GM18519 (cell line): ENCODE measurements at regions not wholly inside any gene's neighbourhood (a gene's known extent, or its start where the extent isn't known, plus 50 kb on each side); places are given as distances from the start of the nearest gene placed in this dataset.
"Not testable (repeated sequence)": the region's sequence is repeated elsewhere in the genome, so short reads cannot be mapped to it uniquely, and the experiment has no call there.

Experiments
- ATAC-seq: cut with Tn5 transposase; IDR thresholded peaks from one replicate; pipeline ENCODE4 v1.9.1; 2021; ENCODE audit warnings: mild to moderate bottlenecking, moderate library complexity; ENCODE audit not compliant: unreplicated experiment, low FRiP score

- no peak for ATAC-seq
Measured at GRCh38 chr18:34521040-34521439, 189.1 kb upstream of the DTNA start.

DNA sequence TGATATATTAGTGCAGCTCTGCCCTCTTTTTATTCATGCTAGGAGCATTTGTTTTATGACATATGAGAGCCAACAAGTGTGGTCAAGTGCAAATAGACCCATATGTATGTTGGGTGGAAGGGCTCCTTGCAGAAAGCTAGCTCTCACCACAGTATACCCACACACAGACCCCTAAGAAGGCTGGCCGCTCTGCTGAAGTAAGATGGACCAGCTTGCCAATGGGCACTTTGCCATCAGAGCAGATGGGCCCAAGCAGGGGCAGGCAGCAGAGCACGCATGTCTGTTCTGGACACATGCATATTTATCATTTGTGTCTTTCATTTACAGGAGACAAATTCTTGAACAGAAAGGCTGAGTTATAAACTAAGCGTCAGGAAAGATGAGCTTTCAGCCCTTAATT lies 187.5 kb upstream of the DTNA start:
- ATAC-seq: no peak

- ATAC-seq: no peak
Measured at GRCh38 chr18:34525244-34525643, 184.9 kb upstream of the DTNA start.

DNA sequence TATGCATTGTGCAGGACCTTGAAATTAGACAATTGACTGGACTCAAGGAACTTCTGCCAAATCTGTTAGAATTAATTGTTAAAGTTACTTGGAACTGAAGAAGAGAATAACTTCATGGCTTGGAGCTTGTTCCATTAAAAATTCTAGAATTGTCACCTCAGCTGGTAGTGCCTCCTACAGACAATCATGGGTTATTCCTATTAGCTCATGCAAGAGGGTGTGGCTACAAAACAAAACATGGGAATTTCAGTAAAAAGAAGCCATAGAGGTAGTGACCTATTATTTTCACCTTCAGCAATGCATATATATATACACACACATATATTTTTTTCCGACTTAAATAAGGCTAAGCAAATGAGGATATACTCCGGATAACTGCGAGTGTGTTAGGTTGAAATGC lies 181.9 kb upstream of the DTNA start:
- ATAC-seq: no peak

DNA sequence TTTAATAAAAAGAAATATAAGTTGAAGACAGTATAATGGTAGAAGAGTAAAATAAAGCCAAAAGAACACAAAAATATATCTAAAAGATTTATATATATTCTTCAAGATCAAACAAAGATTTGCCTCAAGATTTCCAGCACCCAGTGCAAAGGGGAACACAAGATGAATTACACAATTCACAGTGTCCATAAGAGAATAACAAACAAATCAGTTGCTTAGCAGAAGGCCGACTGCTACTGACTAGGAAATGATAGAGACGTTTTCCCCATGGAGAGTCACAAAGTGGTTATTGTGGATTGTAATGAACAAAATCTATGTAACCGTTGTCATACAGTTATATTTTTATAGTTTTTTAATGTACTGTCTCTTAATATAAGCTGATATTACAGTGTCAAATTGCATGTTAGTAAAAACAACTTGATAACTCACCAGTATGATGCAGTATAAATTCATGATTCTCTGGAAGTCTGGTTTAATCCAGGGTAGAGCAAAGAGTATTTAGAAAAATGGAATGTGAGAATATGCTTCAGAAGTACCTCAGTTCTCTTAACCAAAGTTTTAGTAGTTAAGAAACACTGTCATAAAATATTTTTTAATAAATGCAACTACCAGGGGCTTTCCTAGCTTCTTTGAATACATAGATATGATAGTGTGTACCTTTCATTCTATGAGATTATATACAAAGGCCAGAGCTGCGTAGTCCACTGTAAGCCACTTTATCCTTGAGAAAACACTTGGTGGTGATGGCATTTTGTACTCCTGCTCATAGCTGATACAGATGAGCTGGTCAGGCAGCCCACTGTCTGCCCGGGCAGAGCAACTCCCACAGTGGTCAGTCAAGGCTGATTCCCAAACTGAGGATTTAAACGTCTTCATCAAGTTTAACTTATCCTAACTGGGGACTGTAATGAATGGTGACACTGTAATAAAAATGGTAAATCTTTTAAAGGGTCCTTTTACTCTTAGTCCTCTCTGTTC lies 180.5 kb upstream of the DTNA start:
- ATAC-seq: no peak

DNA sequence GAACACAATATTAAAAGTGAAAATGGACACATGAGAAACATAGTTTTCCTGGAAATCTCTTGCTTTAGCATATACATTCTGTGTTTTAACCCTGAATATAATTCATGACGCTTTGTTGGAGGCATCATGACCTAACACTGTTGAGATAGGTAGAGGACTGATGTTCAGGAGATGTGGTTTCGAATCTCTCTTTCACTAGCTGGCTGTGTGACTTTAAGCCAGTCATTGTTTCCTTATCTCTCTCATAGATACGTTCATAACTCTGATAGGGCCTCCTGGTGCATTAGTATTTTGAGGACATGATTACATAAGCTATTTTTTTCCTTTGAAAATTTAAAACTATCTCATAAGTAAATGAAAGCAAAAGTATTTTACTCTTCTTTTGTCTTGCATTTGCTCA lies 179.0 kb upstream of the DTNA start:
- no peak for ATAC-seq

GRCh38 chr18:34534642-34535041 lies 175.5 kb upstream of the DTNA start:
- not testable (repeated sequence) for ATAC-seq

DNA sequence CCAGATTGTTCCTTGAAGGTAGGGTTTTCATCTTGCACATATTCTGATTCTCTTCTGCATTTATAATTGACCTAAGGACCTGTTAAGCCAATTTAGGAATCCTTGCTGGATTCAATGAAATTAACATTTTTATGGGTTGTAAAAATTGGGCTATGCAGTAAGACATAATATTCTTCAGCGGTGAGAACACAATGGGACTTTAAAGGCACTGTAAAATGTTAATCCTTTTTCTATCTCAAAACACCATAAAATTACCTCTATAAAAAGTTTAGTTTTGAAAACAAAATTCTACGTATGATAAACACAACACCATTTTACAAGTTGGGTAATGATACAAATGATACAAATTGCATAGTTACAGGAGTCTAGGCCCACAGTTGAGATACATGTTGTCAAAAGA lies 169.2 kb upstream of the DTNA start:
- no peak for ATAC-seq

DNA sequence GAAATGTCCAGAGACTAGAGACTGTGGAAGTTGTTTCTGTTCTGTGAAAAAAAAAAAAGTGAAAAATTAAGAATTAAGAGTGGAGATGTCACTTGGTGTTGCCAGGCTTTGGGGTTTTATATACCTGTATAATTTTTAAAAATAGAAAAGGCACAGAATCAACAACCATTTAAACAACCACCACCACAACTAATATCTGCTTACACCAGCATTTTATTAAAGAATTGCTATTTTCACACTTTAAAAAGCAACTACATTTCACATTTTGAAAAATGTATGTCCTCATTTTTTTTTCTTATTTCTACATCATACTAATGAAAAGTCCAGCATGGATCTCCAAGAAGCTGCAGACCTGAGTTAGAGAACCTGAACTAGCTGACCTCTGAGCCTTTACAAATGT lies 167.5 kb upstream of the DTNA start:
- no peak for ATAC-seq

DNA sequence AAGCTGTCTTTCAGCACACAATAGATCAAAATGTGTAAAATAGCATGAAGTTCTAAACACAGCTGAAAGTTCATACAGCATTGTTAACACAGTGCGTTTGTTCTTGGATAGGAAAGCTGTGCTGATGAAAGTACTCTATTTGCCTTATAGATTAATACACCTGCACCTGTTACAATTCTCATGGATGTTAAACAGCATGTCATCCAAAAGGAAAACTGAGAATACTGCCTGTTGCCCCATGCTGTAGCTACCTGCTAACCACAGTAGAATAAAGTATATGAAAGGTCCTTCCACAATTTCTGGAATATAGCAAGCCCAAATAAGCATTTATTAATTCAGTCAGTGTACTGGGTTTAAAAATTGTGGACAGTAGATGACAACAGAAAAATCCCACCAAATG lies 166.7 kb upstream of the DTNA start:
- ATAC-seq: no peak

DNA sequence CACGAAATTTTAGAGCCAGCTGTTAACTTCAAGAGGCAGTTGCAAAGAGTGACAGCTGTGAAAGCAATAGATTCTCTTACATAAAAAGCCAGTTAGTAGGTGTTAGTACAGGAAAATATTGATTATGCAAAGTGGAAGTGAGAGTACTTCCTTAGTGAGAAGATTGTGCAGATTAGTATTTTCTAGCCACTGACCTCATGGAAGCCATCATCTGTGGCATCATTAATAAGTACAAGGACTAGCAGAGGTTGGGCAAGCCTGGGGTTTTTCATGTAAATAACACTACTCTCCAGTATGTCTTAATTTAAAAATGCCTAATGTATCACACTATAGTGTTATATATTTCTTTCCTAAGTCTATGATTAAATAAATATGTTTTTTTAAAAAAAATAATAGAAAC lies 166.2 kb upstream of the DTNA start:
- no peak for ATAC-seq

- ATAC-seq: no peak
Measured at GRCh38 chr18:34544930-34545329, 165.2 kb upstream of the DTNA start.

DNA sequence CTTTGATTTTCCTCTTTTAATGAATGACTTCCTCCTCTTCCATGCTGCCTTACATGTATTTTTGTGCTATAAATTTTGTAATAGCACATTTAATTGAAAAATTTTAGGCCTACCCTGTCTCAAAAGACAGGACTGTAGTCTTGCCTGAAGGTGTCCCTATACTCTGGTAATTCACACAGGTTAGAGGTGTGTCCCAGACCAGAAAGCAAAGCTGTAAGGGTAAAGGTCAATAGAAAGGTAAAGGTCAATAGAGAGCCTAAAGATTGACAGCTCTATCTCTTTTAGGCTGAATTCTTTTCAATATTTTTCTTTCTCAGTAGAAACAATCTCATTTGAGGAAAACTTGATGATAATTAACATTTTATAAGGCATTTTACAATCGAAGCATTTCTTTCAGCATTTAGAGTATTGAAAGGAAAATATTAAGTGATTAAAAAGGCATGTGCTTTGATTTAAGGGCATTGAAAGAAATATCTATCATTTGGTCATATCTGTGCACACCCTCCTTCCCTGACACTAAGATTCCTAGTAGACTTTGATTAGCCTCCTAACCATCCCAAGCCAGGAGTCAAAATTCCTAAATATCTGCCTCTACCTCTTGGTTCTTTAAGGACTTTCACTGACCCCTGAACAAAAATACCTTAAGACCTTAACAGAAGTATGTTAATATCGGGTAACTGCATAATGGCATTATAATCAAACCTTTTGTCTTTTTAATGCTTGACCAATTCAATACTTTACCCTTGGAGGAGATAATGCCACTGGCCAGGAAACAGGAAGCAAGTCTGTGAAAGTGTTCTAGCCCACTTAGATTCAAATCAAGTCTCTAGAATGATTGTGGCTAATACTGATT lies 161.8 kb upstream of the DTNA start:
- no peak for ATAC-seq

- ATAC-seq: no peak
Measured at GRCh38 chr18:34548973-34549294, 161.2 kb upstream of the DTNA start.

- no peak for ATAC-seq
Measured at GRCh38 chr18:34549367-34549766, 160.7 kb upstream of the DTNA start.

DNA sequence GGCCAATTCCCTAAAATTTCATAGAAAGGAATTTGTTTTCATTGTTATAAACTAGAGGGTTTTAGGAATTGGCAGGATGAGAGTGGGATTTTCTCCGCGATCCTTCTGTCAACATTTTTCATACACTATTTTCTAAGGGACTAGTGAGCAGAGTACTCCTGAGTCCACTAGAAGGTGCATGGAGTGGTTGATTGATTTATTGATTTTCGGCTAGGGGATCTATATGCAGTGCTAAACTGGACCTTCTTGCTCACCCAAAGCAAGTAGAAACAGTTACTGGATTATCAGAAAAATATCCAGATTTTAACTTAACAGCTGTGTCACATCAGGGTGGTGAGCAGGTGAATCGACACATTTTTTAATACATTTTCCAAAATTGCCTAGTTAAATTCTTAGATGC lies 159.9 kb upstream of the DTNA start:
- ATAC-seq: no peak

DNA sequence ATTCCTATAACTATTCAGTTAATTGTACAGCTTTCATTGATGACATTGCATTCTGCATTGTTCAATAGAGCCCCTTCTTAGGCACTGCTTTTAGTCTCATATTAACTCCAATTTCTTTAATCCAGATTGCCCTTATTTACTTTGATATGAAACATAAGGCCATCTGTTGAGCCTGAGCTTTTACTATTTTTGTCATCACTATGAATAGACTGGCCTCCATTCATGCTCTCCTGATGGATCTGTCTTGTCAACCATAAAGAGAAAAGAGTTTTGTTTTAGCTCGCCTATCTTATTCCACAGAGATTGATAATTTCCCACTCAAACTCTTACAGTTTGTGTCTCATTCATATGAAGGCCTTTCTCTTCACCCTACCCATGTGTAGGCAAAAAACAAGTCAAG lies 159.2 kb upstream of the DTNA start:
- ATAC-seq: no peak

GRCh38 chr18:34551824-34552223 lies 158.3 kb upstream of the DTNA start:
- ATAC-seq: no peak

GRCh38 chr18:34562252-34562870 lies 147.7 kb upstream of the DTNA start:
- ATAC-seq: no peak

GRCh38 chr18:34567857-34568256 lies 142.2 kb upstream of the DTNA start:
- no peak for ATAC-seq

DNA sequence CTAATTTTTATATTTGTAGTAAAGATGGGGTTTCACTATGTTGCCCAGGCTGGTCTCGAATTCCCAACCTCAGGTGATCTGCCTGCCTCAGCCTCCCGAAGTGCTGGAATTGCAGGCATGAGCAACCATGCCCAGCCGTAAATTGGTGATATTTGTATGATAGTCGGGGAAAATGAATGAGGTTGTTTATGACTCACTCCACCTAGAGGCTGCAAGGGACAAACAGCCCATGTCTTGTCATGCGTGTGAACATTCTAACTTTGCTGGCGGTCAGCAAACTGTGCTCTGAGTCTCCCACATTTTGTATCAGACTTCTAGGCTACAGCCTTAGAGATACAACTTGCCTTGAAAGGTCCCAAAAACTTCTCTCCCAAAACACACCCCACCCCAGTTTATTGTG lies 133.5 kb upstream of the DTNA start:
- no peak for ATAC-seq
